IPS-20b (cell line): ENCODE measurements at regions not wholly inside any gene's neighbourhood (a gene's known extent, or its start where the extent isn't known, plus 50 kb on each side); places are given as distances from the start of the nearest gene placed in this dataset.

ENCODE experiments used
- H3K27ac ChIP-seq: one replicate; pipeline ENCODE4 v1.5.1; 2013; ENCODE audit warnings: low read length
- H3K27me3 ChIP-seq: 2 replicates; pipeline ENCODE4 v1.6.1; 2013; ENCODE audit warnings: mild to moderate bottlenecking, low read length, inconsistent platforms; ENCODE audit not compliant: insufficient read depth
- H3K36me3 ChIP-seq: 2 replicates; pipeline ENCODE4 v1.6.1; 2013; ENCODE audit warnings: low read depth, mild to moderate bottlenecking, inconsistent platforms, low read length, moderate library complexity; ENCODE audit not compliant: insufficient read depth
- H3K4me1 ChIP-seq: 2 replicates; pipeline ENCODE4 v1.6.1; 2013; ENCODE audit warnings: mild to moderate bottlenecking, control low read depth, inconsistent platforms, low read length, moderate library complexity; ENCODE audit not compliant: insufficient read depth
- H3K4me3 ChIP-seq: 2 replicates; pipeline ENCODE4 v1.5.1; 2013; ENCODE audit warnings: mild to moderate bottlenecking, low read length, inconsistent platforms
- H3K9ac ChIP-seq: 2 replicates; pipeline ENCODE4 v1.6.1; 2013; ENCODE audit warnings: low read depth, mild to moderate bottlenecking, inconsistent platforms, low read length, moderate library complexity
- H3K9me3 ChIP-seq: 2 replicates; pipeline ENCODE4 v1.6.1; 2013; ENCODE audit warnings: mild to moderate bottlenecking, low read depth, low read length, inconsistent platforms; ENCODE audit not compliant: insufficient read depth

- no peaks in the 10 kb centered on the region for H3K9me3 ChIP-seq
- H3K36me3 ChIP-seq = no peaks in the 10 kb centered on the region
- H3K27me3 ChIP-seq = no peaks in the 10 kb centered on the region
- no peak overlapping the region for H3K27ac ChIP-seq
- no peaks in the 10 kb centered on the region for H3K4me1 ChIP-seq
- H3K9ac ChIP-seq = no peak overlapping the region
- H3K4me3 ChIP-seq = no peak overlapping the region
Measured at GRCh38 chr2:5285061-5285460, 407.1 kb upstream of the SOX11 start.

GRCh38 chr2:5285872-5286769 is 406.1 kb upstream of the SOX11 start:
- H3K9me3 ChIP-seq = no peaks in the 10 kb centered on the region
- H3K27ac ChIP-seq = no peak overlapping the region
- H3K27me3 ChIP-seq = no peaks in the 10 kb centered on the region

GRCh38 chr2:5287558-5288334 is 404.4 kb upstream of the SOX11 start:
- Histone ChIP-seq H3K36me3 (no peaks in the 10 kb centered on the region), H3K4me3 (no peak overlapping the region), H3K9ac (no peak overlapping the region), H3K27ac (no peak overlapping the region), H3K9me3 (no peaks in the 10 kb centered on the region), H3K27me3 (no peaks in the 10 kb centered on the region), H3K4me1 (no peaks in the 10 kb centered on the region)

More at GRCh38 chr2:5285872-5286769, 406.1 kb upstream of the SOX11 start:
- H3K9ac ChIP-seq = no peak overlapping the region
- no peak overlapping the region for H3K4me3 ChIP-seq
- no peaks in the 10 kb centered on the region for H3K36me3 ChIP-seq
- H3K4me1 ChIP-seq = no peaks in the 10 kb centered on the region

GRCh38 chr2:5290900-5291546 is 401.2 kb upstream of the SOX11 start:
- Histone ChIP-seq H3K27ac (no peak overlapping the region), H3K27me3 (no peaks in the 10 kb centered on the region), H3K4me1 (no peaks in the 10 kb centered on the region), H3K4me3 (no peak overlapping the region), H3K9me3 (no peaks in the 10 kb centered on the region), H3K36me3 (no peaks in the 10 kb centered on the region), H3K9ac (no peak overlapping the region)

GRCh38 chr2:5304640-5305039 is 387.5 kb upstream of the SOX11 start:
- Histone ChIP-seq H3K9me3 (peaks cover 9% of the 10 kb centered on the region), H3K27ac (no peak overlapping the region), H3K4me1 (no peaks in the 10 kb centered on the region), H3K9ac (no peak overlapping the region), H3K36me3 (no peaks in the 10 kb centered on the region), H3K27me3 (no peaks in the 10 kb centered on the region), H3K4me3 (no peak overlapping the region)

- H3K36me3 ChIP-seq = no peaks in the 10 kb centered on the region
- no peak overlapping the region for H3K9ac ChIP-seq
- no peaks in the 10 kb centered on the region for H3K27me3 ChIP-seq
- no peak overlapping the region for H3K4me3 ChIP-seq
- no peaks in the 10 kb centered on the region for H3K9me3 ChIP-seq
- no peak overlapping the region for H3K27ac ChIP-seq
- H3K4me1 ChIP-seq = no peaks in the 10 kb centered on the region
Measured at GRCh38 chr2:5315041-5315440, 377.1 kb upstream of the SOX11 start.

- H3K4me3 ChIP-seq = no peak overlapping the region
- H3K9me3 ChIP-seq = no peaks in the 10 kb centered on the region
- no peak overlapping the region for H3K27ac ChIP-seq
Measured at GRCh38 chr2:5315512-5315911, 376.7 kb upstream of the SOX11 start.

GRCh38 chr2:5316001-5316490 is 376.1 kb upstream of the SOX11 start:
- Histone ChIP-seq H3K4me3 (no peak overlapping the region), H3K27ac (no peak overlapping the region), H3K36me3 (no peaks in the 10 kb centered on the region), H3K9ac (no peak overlapping the region), H3K4me1 (no peaks in the 10 kb centered on the region), H3K27me3 (no peaks in the 10 kb centered on the region), H3K9me3 (no peaks in the 10 kb centered on the region)

More at GRCh38 chr2:5315512-5315911, 376.7 kb upstream of the SOX11 start:
- Histone ChIP-seq H3K4me1 (no peaks in the 10 kb centered on the region), H3K27me3 (no peaks in the 10 kb centered on the region), H3K9ac (no peak overlapping the region), H3K36me3 (no peaks in the 10 kb centered on the region)

- Histone ChIP-seq H3K4me1 (peaks cover 3% of the 10 kb centered on the region; the same call in 1 of the 2 replicates), H3K9me3 (no peaks in the 10 kb centered on the region), H3K27me3 (no peaks in the 10 kb centered on the region)
Measured at GRCh38 chr2:5319493-5319892, 372.7 kb upstream of the SOX11 start.

GRCh38 chr2:5322396-5322795 is 369.8 kb upstream of the SOX11 start:
- peaks cover 3% of the 10 kb centered on the region; the same call in 1 of the 2 replicates for H3K4me1 ChIP-seq
- no peaks in the 10 kb centered on the region for H3K9me3 ChIP-seq
- no peak overlapping the region for H3K27ac ChIP-seq
- H3K36me3 ChIP-seq = no peaks in the 10 kb centered on the region
- H3K4me3 ChIP-seq = no peak overlapping the region
- no peak overlapping the region for H3K9ac ChIP-seq
- no peaks in the 10 kb centered on the region for H3K27me3 ChIP-seq

More at GRCh38 chr2:5319493-5319892, 372.7 kb upstream of the SOX11 start:
- no peaks in the 10 kb centered on the region for H3K36me3 ChIP-seq
- no peak overlapping the region for H3K9ac ChIP-seq
- no peak overlapping the region for H3K4me3 ChIP-seq
- H3K27ac ChIP-seq = no peak overlapping the region

- H3K36me3 ChIP-seq = no peaks in the 10 kb centered on the region
- no peaks in the 10 kb centered on the region for H3K27me3 ChIP-seq
- H3K4me3 ChIP-seq = no peak overlapping the region
- peaks cover 3% of the 10 kb centered on the region; the same call in 1 of the 2 replicates for H3K4me1 ChIP-seq
- no peaks in the 10 kb centered on the region for H3K9me3 ChIP-seq
- H3K9ac ChIP-seq = no peak overlapping the region
- no peak overlapping the region for H3K27ac ChIP-seq
Measured at GRCh38 chr2:5325523-5325922, 366.7 kb upstream of the SOX11 start.
